Right ventricle myocardium inferior (tissue), 1 donor: ENCODE measurements at regions not wholly inside any gene's neighbourhood (a gene's known extent, or its start where the extent isn't known, plus 50 kb on each side); places are given as distances from the start of the nearest gene placed in this dataset.
"Not testable (repeated sequence)": the region's sequence is repeated elsewhere in the genome, so short reads cannot be mapped to it uniquely, and the experiment has no call there.

ENCODE experiments used
- ATAC-seq: fragments of 200-7000 bp; cut with Tn5 transposase; one replicate; pipeline ENCODE4 v1.9.1; 2020; ENCODE audit warnings: mild to moderate bottlenecking, moderate library complexity
- DNase-seq: peaks from one replicate; pipeline ENCODE4 v3.0.0; 2021; ENCODE audit errors: missing footprints
- intact Hi-C: fragments of 100-400 bp; cut with DNase I; formaldehyde crosslinking; loops from one replicate; pipeline ENCODE4 v1.11.0; 2022
- donor health status: DM: no; HTN: yes; CAD: no; lungs with severe emphysema.

GRCh38 chr13:32828711-32829110 is 187.5 kb upstream of the KL start:
- intact Hi-C loops, result no loop called here
- DNase-seq (no peak), ATAC-seq (no peak)

- ATAC-seq (no peak), DNase-seq (no peak)
- intact Hi-C loops, result no loop called here
Measured at GRCh38 chr13:32829269-32829668, 187.0 kb upstream of the KL start.

- intact Hi-C loops, result no loop called here
- ATAC-seq (no peak), DNase-seq (no peak)
Measured at GRCh38 chr13:32829676-32830335, 186.4 kb upstream of the KL start.

GRCh38 chr13:32830336-32831031 is 185.7 kb upstream of the KL start:
- no peak for ATAC-seq
- no peak for DNase-seq
- intact Hi-C loops, result no loop called here

DNA sequence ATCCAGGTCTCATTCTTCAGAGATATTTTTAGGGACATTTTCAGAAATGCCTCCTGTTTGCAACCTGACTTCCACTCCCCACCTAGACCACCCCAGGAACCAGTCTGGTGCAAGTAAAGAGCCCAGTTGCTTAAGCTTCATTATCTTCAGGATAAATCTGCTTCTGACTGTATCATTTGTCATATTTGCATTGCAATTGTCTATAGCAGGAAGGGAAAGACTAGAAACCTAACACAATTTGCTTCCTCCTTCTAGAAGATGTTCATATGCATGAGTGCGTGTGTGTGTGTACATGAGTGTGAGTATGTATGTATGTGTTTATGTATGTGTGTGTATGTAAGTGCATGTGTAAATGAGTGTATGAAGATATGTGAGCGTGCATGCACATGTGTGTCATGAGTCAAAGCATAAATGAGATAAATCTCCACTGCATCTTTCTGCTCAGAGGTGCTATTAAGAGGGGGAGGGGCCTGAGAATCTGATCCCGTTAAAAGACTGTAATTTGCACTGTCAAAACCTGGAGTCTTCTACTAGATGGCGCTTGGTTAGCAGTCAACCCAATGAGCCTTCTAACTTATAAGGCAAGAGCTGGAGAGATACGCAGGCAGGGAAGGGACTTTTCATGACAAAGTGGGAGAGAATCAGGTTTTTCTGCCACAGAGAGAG is 178.8 kb upstream of the KL start:
- intact Hi-C loops, result no loop called here
- DNase-seq (no peak), ATAC-seq (no peak)

- DNase-seq (no peak), ATAC-seq (no peak)
- intact Hi-C loops, result no loop called here
Measured at GRCh38 chr13:32837973-32838927, 178.0 kb upstream of the KL start.

GRCh38 chr13:32838945-32839344 is 177.3 kb upstream of the KL start:
- intact Hi-C loops, result no loop called here
- ATAC-seq (no peak), DNase-seq (no peak)

GRCh38 chr13:32840113-32840512 is 176.1 kb upstream of the KL start:
- no peak for DNase-seq
- ATAC-seq, result no peak
- intact Hi-C loops, result loop anchor here (10.0 kb wide), 1 partner anchor 175 kb away; the partner anchor contains the start of gene KL

- intact Hi-C loops, result loop anchor here (10.0 kb wide), 1 partner anchor 174 kb away; the partner anchor contains the start of gene KL
- ATAC-seq (peak; percentile 42), DNase-seq (no peak)
Measured at GRCh38 chr13:32840989-32841713, 175.1 kb upstream of the KL start.

- no peak for ATAC-seq
- DNase-seq, result no peak
- intact Hi-C loops, result loop anchor here (10.0 kb wide), 1 partner anchor 169 kb away; the partner anchor contains the start of gene KL
Measured at GRCh38 chr13:32845952-32846950, 170.0 kb upstream of the KL start.

GRCh38 chr13:32847976-32848375 is 168.2 kb upstream of the KL start:
- peak; percentile 62 for ATAC-seq
- intact Hi-C loops, result loop anchor here (10.0 kb wide), 1 partner anchor 167 kb away; the partner anchor contains the start of gene KL
- DNase-seq, result not testable (repeated sequence)

DNA sequence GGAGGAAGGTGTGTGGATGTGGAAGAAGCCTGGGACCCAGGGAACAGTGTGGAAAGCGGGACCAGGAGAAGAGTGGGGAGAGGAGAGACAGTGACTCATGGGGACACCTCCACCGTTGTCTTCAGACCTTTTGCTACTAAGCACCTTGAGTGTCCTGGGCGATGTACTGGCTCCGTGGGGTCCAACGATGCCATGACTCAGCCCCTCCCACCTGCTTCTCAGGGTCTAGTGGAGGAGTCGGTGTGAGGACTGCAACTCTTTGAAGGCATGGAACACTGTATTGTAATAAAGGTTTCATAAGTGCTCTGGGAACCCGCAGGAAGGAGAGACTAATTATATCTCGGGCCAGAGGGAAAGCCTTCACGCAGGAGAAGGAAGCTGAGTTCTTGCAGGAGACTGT is 166.9 kb upstream of the KL start:
- intact Hi-C loops, result loop anchor here (10.0 kb wide), 1 partner anchor 165 kb away; the partner anchor contains the start of gene KL
- DNase-seq, result no peak
- ATAC-seq, result no peak

DNA sequence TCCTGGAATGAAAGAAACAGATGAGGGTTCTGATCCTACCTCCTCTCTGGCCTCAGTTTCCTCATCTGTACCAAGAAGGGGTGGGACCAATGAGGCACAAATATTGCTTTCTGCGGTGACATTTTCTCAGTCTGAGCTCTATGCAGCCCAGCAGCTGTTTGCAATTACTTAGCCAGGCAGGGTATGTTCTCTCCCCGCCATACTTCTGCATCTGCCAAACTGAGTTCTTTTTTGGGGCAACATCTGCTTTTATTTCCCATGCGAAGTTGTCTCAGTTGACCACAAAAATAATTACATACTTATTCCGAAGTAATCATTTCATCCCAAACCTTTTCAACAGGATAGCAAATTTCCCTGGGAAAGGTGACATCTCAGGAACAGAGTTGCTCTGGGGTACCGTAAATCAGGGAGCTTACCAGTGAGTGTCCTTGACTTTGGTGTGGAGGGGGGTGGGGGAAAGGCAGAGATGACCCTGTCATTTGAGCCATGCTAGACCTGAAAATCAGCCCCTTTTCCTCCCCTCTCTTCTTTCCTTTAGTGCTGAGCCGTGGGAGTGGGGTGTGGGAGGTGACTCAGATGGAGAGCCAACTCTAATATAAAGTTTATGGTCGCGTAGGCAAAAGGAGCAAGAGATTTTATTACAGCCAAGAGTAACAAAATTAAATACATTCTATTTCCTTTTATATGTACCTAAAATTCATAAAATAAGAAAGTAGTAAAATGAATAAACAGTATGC is 165.7 kb upstream of the KL start:
- no peak for ATAC-seq
- intact Hi-C loops, result no loop called here
- DNase-seq, result no peak

DNA sequence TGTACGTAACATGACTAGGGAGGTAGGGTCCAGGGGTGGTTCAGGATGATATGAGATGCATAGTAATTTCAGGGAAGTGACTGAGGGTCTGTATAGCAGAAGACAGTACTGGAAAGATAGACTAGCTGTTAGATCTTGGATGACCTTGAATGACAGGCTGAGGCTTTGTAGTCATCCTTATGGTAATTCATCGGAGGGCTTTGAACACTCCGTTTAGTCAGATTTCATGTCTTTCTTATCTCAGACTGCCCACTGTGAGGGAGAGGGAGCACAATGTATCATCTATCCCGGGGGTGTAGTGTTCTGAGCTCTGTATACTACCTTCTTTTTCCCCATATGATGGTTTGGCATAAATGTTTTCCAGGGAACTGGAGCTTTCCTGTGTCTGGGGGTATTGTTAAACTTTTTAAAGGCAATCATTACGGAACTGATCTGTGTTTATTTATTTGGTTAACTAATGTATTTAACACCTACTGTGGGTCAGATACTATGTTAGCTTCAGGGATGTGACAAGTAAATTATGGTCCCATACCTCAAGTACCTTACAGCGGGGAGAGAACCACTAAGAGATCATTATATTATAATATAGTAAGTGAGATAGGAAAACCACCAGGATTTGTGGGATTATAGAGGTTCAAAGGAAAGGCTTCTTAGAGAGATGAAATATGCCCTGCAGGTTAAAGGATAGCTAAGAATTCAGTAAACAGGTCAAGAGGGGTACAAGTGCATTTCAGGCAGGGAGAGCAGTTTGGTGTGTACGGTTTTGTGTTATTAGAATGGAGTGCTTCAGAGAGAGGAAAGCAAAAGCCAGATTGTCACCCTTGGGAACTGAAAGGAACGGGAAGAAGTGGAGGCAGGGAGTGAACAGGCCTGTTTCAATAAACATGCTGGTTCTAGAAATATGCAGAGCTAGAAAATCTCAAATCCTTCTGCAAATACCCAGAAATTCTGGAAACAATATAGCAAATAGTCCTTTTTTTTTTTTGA is 164.8 kb upstream of the KL start:
- ATAC-seq, result peak; percentile 38
- no peak for DNase-seq
- intact Hi-C loops, result no loop called here

GRCh38 chr13:32852526-32852925 is 163.7 kb upstream of the KL start:
- intact Hi-C loops, result no loop called here
- ATAC-seq (no peak), DNase-seq (no peak)
